22Rv1 (cell line): ENCODE measurements at regions not wholly inside any gene's neighbourhood (a gene's known extent, or its start where the extent isn't known, plus 50 kb on each side); places are given as distances from the start of the nearest gene placed in this dataset.

ENCODE experiments used
- ZFX ChIP-seq: fragments of 450-650 bp; IDR thresholded peaks from 2 replicates; pipeline ENCODE4 v1.6.1; 2017; ENCODE audit warnings: antibody characterized with exemption, borderline replicate concordance
- TF ChIP-seq, protein P1 (sequence below): fragments of 450-650 bp; IDR thresholded peaks from 2 replicates; pipeline ENCODE4 v1.5.1; 2017; ENCODE audit warnings: mild to moderate bottlenecking

DNA sequence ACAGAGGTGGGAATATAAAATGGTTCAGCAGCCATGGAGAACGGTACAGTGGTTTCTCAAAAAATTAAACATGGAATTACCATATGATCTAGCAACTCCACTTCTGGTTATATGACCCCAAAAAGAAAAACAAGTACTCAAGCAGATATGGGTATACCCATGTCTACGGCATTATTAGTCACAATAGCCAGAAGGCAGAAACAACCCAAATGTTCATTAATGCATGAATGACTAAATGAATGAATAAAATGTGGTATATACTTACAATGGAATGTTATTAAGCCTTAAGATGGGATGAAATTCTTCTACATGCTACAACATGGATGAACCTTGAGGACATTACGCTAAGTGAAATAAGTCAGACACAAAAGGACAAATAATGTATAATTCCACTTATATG is 141.3 kb upstream of the FOXN2 start:
- TF ChIP-seq, protein P1, sequence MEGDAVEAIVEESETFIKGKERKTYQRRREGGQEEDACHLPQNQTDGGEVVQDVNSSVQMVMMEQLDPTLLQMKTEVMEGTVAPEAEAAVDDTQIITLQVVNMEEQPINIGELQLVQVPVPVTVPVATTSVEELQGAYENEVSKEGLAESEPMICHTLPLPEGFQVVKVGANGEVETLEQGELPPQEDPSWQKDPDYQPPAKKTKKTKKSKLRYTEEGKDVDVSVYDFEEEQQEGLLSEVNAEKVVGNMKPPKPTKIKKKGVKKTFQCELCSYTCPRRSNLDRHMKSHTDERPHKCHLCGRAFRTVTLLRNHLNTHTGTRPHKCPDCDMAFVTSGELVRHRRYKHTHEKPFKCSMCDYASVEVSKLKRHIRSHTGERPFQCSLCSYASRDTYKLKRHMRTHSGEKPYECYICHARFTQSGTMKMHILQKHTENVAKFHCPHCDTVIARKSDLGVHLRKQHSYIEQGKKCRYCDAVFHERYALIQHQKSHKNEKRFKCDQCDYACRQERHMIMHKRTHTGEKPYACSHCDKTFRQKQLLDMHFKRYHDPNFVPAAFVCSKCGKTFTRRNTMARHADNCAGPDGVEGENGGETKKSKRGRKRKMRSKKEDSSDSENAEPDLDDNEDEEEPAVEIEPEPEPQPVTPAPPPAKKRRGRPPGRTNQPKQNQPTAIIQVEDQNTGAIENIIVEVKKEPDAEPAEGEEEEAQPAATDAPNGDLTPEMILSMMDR: no peak
- no peak for TF ChIP-seq ZFX
